GM21723 (cell line): ENCODE measurements at regions not wholly inside any gene's neighbourhood (a gene's known extent, or its start where the extent isn't known, plus 50 kb on each side); places are given as distances from the start of the nearest gene placed in this dataset.
A peak's percentile ranks its signal among the peaks of the same experiment; 100 is the strongest.

Source experiments
- ATAC-seq: cut with Tn5 transposase; IDR thresholded peaks from one replicate; pipeline ENCODE4 v1.9.1; 2021; ENCODE audit warnings: mild to moderate bottlenecking, moderate library complexity; ENCODE audit not compliant: unreplicated experiment

DNA sequence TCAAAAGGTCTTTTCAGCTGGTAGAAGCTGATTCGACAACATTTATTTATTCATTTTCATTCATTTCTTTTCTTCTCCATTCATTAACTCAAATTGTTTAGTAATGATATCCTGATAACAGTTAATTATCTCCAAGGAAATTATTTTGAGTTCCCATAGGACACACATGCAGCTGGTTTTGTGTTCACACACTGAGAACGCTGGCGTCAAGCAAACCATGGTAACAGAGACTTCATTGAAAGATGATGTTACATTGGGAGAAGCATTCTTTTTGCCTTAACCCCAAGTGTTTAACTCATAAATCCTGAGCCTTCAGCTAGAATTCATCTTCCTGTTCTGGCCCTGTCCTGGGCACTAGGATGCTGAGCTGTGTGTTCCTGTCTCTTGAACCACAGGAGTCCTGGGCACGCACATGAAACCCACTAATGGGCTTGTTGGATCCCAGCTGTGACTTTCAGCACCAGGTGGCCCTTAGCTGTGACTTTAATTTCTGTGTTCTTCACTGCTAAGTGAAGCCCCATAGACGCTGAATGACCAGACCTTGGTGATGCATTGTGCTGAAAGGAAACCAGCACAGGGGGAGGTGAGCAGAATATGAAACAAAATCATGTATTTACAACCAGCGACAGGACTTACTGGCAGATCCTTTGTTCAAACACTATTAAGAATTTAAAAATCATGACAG lies 121.5 kb upstream of the PRSS58 start:
- ATAC-seq = no peak

DNA sequence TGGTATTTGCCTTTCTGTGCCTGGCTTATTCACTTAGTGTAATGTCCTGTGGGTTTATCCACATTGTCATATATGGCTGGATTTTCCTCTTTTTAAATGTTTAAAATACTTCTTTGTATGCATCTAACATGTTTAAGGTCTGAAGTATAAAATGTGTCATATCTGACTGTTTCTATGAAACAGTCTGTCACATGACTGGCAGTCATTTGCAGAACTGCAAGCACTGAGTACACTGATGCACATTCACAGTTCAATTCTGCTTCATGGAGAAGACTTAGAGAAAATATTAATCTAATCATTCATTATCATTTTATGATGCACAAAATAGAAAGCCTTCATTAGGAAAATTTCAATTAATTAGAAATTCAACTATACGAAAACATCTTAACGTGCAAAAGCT lies 119.7 kb upstream of the PRSS58 start:
- ATAC-seq = no peak

- no peak for ATAC-seq
Observed at GRCh38 chr7:142376356-142376997, 118.6 kb upstream of the PRSS58 start.

- no peak for ATAC-seq
Observed at GRCh38 chr7:142375710-142376313, 118.0 kb upstream of the PRSS58 start.

- no peak for ATAC-seq
Observed at GRCh38 chr7:142372727-142373126, 114.9 kb upstream of the PRSS58 start.

DNA sequence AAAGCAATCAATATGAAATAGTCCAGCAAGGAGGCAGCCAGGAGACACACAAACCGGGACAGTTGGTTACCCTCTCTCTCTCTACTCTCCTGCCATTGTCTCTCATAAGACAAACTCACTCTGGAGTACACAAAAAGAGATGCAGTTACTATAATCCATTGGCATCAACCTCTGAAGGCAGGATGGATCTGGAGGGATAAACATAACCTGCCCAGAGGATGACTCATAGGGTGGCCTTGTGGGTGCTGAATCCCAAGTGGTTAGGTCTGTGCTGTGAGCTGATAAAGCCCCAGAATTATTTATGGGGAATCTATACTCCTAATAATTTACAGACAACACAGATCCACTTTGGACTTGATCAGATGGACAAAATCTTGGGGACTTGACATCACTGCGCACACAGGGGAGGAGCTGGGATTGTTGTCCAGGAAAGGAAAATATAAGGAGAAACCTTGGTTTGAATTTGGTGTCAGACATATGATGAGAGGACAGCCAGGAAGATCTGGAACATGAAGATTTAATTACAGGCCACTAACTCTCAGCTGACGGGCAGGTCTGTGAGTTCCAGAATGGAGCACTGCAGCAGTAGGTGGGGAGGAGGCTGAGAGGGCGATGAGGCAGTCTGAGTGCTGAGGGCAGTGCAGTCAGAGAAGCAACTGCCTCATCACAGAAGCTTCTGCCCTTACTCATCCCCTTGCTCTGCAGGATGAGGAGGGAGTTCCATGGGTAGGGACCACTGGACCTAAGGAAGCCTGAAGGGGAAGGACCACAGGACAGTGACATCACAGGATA lies 113.9 kb upstream of the PRSS58 start:
- no peak for ATAC-seq

DNA sequence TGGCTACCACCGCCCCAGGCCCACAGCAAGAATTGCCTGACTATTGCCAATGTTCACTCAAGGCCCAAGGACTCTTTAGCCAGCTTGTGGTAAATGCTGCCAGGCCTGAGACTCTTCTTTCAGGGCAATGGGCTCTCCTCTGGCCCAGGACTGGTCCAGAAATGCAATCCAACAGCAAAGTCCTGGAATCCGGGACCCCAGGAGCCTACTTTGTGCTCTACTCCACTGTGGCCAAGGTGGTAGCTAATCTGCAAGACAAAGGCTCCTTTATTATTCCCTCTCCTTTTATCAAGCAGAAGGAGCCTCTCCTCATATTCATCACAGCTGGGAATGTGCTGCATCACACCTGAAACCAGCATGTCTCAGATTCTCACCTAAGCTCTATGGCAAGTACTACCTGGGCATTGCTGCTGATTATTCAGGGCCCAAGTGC lies 107.6 kb upstream of the PRSS58 start:
- no peak for ATAC-seq

DNA sequence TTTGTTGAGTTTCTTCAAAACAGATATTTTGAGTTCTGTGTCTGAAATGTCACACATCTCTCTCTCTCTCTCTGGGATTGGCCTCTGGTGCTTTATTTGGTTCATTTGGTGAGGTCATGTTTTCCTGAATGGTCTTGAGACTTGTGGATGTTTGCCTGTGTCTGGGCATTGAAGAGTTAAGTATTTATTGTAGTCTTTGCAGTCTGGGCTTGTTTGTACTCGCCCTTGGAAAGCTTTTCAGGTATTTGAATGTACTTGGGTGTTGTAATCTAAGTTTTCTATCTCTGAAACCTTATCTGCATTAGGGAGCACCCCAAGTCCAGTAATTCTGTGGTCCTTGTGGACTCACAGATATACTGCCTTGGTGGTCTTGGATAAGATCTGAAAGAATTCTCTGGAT lies 106.7 kb upstream of the PRSS58 start:
- ATAC-seq = no peak

DNA sequence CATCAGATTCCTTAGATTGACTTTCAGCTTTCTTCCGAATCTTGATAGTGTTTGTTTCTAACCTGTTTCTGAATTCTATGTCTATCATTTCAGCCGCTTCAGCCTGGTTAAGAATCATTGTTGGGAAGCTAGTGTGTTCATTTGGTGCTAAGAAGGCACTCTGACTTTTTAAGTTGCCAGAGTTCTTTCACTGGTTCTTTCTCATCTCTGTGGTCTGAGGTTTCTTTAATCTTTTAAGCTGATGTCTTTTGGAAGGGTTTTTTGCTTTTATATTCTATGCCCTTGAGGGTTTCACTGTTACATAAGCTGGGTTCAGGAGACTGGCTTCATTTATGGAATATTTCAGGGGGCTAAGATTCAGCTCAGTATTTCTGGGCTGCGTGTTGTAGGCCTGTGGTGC lies 104.5 kb upstream of the PRSS58 start:
- ATAC-seq = no peak

DNA sequence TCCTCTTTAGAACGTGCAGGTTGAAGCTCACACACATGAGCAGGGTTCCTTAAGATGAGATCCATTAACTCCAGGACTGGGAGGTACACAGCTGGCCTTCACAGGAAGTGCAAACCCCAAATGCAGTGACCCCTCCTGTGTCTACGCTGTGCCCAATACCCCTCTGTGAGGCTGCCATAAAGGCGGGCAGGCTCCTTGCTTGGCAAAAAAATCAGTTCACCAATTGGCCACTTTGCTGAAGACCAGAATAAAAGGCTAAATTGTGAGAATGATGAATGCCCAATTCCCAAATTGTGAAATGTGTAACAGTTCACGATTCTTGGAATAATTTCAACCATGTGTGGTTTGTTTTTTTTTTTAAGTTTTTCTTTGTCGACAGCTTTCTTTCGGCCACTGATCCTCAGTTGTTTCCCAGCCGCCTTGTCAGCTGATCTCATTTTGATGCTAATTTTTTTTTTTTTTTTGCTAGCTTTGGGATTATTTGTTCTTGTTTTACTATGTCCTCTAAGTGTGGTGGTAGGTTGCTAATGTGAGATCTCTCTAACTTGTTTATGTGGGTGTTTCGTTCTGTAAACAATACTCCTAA lies 101.9 kb upstream of the PRSS58 start:
- ATAC-seq = no peak

GRCh38 chr7:142357953-142358520 lies 100.2 kb upstream of the PRSS58 start:
- ATAC-seq = peak; percentile 94

DNA sequence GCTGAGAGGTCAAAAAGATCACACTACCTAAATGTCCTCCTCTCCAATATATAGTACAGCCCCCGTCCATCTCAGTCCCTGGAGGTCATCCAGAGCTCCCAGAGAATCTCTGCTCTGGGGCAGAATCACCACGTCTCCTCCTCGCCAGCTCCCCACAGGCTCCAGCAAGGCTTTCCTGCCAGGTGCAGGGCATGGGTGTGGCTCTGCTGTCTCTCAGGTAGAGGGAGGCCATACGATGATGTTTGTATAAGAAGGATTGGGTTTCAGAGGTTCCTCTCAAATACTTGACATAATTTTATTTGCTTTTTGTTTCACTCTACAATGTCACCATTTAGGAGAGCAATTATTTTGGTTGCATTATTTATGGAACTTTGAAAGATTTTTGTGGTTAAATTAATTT lies 98.3 kb upstream of the PRSS58 start:
- no peak for ATAC-seq

- no peak for ATAC-seq
Observed at GRCh38 chr7:142355328-142355727, 97.5 kb upstream of the PRSS58 start.

- no peak for ATAC-seq
Observed at GRCh38 chr7:142353147-142354060, 95.5 kb upstream of the PRSS58 start.

GRCh38 chr7:142352543-142352942 lies 94.7 kb upstream of the PRSS58 start:
- ATAC-seq = no peak

GRCh38 chr7:142351145-142351544 lies 93.3 kb upstream of the PRSS58 start:
- no peak for ATAC-seq

- no peak for ATAC-seq
Observed at GRCh38 chr7:142349670-142350405, 92.0 kb upstream of the PRSS58 start.

DNA sequence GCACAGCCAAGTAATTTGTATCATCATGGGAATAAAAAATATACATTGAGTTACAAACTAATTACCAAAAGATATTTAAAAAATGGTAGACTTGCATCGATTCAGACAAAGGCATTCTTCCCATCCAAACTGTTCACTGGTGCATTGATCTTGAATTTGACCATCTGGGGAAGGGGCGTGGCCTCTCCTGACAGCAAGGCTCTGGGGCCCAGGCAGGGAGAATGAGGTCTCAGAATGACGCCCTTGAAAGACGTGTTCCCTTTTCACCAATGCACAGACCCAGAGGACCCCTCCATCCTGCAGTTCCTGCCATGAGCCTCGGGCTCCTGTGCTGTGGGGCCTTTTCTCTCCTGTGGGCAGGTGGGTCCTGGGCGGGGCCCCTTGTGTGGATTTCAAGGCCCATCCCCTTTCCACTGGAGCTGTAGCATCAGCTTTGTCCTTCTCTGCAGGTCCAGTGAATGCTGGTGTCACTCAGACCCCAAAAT lies 91.1 kb upstream of the PRSS58 start:
- ATAC-seq = no peak

GRCh38 chr7:142348100-142348499 lies 90.2 kb upstream of the PRSS58 start:
- no peak for ATAC-seq
